H1 (cell line): ENCODE measurements at regions not wholly inside any gene's neighbourhood (a gene's known extent, or its start where the extent isn't known, plus 50 kb on each side); places are given as distances from the start of the nearest gene placed in this dataset.

Experiments
- CREB1 ChIP-seq: IDR thresholded peaks from 2 replicates; pipeline ENCODE4 v1.6.1; 2012; ENCODE audit warnings: inconsistent platforms
- RXRA ChIP-seq: IDR thresholded peaks from 2 replicates; pipeline ENCODE4 v1.6.1; 2011; ENCODE audit warnings: low read depth, mild to moderate bottlenecking, low read length, moderate library complexity; ENCODE audit not compliant: insufficient read depth

GRCh38 chr1:177443003-177443402, 272.2 kb downstream of the BRINP2 start (continued):
- TF ChIP-seq RXRA (no peak), CREB1 (no peak)
